SK-N-MC (cell line): ENCODE measurements at regions not wholly inside any gene's neighbourhood (a gene's known extent, or its start where the extent isn't known, plus 50 kb on each side); places are given as distances from the start of the nearest gene placed in this dataset.

ENCODE experiments used
- EZH2 ChIP-seq: fragments of 200-600 bp; sonication (generic); IDR thresholded peaks from one replicate; pipeline ENCODE4 v1.6.1; 2017; ENCODE audit warnings: antibody characterized with exemption
- POLR2AphosphoS5 ChIP-seq: IDR thresholded peaks from 2 replicates; pipeline ENCODE4 v1.6.1; 2012; ENCODE audit warnings: mild to moderate bottlenecking, low read depth, low read length, borderline replicate concordance

- no peak for TF ChIP-seq POLR2AphosphoS5
- no peak for TF ChIP-seq EZH2
Observed at GRCh38 chr15:91555312-91555711, 298.2 kb upstream of the SLCO3A1 start.
